ENCODE measurements at regions not wholly inside any gene's neighbourhood (a gene's known extent, or its start where the extent isn't known, plus 50 kb on each side); places are given as distances from the start of the nearest gene placed in this dataset.

GRCh38 chr5:54601411-54602230, 84.1 kb downstream of the SNX18 start:
- DNase-seq, result no peak
